ENCODE measurements at regions not wholly inside any gene's neighbourhood (a gene's known extent, or its start where the extent isn't known, plus 50 kb on each side); places are given as distances from the start of the nearest gene placed in this dataset.

DNA sequence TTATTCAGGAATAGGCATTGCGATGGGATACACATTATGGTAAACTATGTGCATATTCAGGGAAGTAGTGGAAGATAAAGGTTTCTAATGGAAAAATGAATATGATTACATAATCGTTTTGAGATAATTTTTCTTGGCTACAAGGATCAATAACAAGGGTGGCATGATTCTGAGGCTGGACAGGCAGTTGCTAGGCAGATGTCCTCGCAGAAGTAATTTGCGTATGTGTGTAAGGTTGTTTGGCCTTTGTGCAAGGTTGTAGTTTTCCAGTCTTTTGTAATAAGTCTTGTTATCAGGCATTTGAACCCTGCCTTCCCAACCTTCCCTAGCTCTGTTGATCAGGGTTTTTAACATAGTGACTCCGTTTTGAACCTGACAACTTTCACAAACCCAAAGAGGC is 59.7 kb downstream of the RGS12 start:
- TF ChIP-seq, protein P1, sequence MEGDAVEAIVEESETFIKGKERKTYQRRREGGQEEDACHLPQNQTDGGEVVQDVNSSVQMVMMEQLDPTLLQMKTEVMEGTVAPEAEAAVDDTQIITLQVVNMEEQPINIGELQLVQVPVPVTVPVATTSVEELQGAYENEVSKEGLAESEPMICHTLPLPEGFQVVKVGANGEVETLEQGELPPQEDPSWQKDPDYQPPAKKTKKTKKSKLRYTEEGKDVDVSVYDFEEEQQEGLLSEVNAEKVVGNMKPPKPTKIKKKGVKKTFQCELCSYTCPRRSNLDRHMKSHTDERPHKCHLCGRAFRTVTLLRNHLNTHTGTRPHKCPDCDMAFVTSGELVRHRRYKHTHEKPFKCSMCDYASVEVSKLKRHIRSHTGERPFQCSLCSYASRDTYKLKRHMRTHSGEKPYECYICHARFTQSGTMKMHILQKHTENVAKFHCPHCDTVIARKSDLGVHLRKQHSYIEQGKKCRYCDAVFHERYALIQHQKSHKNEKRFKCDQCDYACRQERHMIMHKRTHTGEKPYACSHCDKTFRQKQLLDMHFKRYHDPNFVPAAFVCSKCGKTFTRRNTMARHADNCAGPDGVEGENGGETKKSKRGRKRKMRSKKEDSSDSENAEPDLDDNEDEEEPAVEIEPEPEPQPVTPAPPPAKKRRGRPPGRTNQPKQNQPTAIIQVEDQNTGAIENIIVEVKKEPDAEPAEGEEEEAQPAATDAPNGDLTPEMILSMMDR (IDR thresholded peaks at IDR 0.05; ENCODE audit: low read length), result no peak
- TF ChIP-seq EZH2 (IDR thresholded peaks at IDR 0.05; ENCODE audit: borderline replicate concordance, low read length), result no peak
